OCI-LY7 (cell line): ENCODE measurements at regions not wholly inside any gene's neighbourhood (a gene's known extent, or its start where the extent isn't known, plus 50 kb on each side); places are given as distances from the start of the nearest gene placed in this dataset.

Experiments
- BruUV-seq: library from RNA; stranded (reverse); fragments of 400-500 nt; replicated peaks from 2 replicates; lab custom pipeline; 2021; lab: Mats Ljungman, UMichigan
- CTCF ChIA-PET: fragments of 300-600 bp; sonication (Branson Sonifier 250); formaldehyde crosslinking; loops from one replicate; lab custom pipeline; 2022; ENCODE audit warnings: antibody characterized with exemption; ENCODE audit not compliant: unreplicated experiment; lab: Charles Lee
- POLR2A ChIA-PET: fragments of 300-600 bp; sonication (Branson Sonifier 250); formaldehyde crosslinking; loops from one replicate; lab custom pipeline; 2022; ENCODE audit warnings: antibody characterized with exemption; lab: Charles Lee
- DNase-seq: peaks from one replicate; pipeline ENCODE4 v3.0.0-alpha.2; 2015; ENCODE audit warnings: low spot score
- H2AFZ ChIP-seq: fragments of 200-600 bp; sonication (generic), shearing (Covaris generic); 2 replicates; pipeline ENCODE4 v1.6.1; 2014; ENCODE audit warnings: mild to moderate bottlenecking, antibody characterized with exemption, low read length, moderate library complexity
- H3K27ac ChIP-seq: fragments of 200-600 bp; sonication (generic); 2 replicates; pipeline ENCODE4 v1.5.1; 2014; ENCODE audit warnings: mixed run types, low read depth, mild to moderate bottlenecking, moderate library complexity, low read length, inconsistent platforms; ENCODE audit not compliant: poor library complexity, severe bottlenecking
- H3K36me3 ChIP-seq: fragments of 200-600 bp; sonication (generic); 2 replicates; pipeline ENCODE4 v1.6.1; 2014; ENCODE audit warnings: mild to moderate bottlenecking, antibody characterized with exemption, low read length, moderate library complexity, mixed read lengths; ENCODE audit not compliant: insufficient read depth
- H3K4me1 ChIP-seq: fragments of 200-600 bp; sonication (generic); 2 replicates; pipeline ENCODE4 v1.5.1; 2014; ENCODE audit warnings: mild to moderate bottlenecking, low read length; ENCODE audit not compliant: insufficient read depth, poor library complexity, severe bottlenecking
- H3K4me2 ChIP-seq: fragments of 200-600 bp; sonication (generic); 2 replicates; pipeline ENCODE4 v1.6.1; 2014; ENCODE audit warnings: mild to moderate bottlenecking, low read length
- H3K4me3 ChIP-seq: fragments of 200-600 bp; sonication (generic); 2 replicates; pipeline ENCODE4 v1.5.1; 2014; ENCODE audit warnings: mild to moderate bottlenecking, low read depth, low read length; ENCODE audit not compliant: poor library complexity, severe bottlenecking
- H3K79me2 ChIP-seq: fragments of 200-600 bp; sonication (generic); 2 replicates; pipeline ENCODE4 v1.6.1; 2016; ENCODE audit warnings: low read depth, mild to moderate bottlenecking, low read length, moderate library complexity, mixed read lengths; ENCODE audit not compliant: insufficient read depth
- H3K9me2 ChIP-seq: fragments of 200-600 bp; sonication (generic); 2 replicates; pipeline ENCODE4 v1.6.1; 2016; ENCODE audit warnings: mild to moderate bottlenecking, low read length, mixed read lengths; ENCODE audit not compliant: insufficient read depth
- H3K9me3 ChIP-seq: fragments of 200-600 bp; sonication (generic); 2 replicates; pipeline ENCODE4 v1.6.1; 2014; ENCODE audit warnings: mild to moderate bottlenecking, mixed run types, low read length, mixed read lengths
- H4K20me1 ChIP-seq: fragments of 200-600 bp; sonication (generic); 2 replicates; pipeline ENCODE4 v1.6.1; 2014; ENCODE audit warnings: mild to moderate bottlenecking, antibody characterized with exemption, low read length, moderate library complexity, mixed read lengths; ENCODE audit not compliant: insufficient read depth
- EZH2phosphoT487 ChIP-seq: fragments of 200-600 bp; sonication (generic); IDR thresholded peaks from 2 replicates; pipeline ENCODE4 v1.6.1; 2018; ENCODE audit warnings: low read depth, borderline replicate concordance, mild to moderate bottlenecking, mixed run types, antibody characterized with exemption, low read length, moderate library complexity, mixed read lengths
- intact Hi-C: fragments of 100-400 bp; cut with micrococcal nuclease; formaldehyde crosslinking; loops from one replicate; pipeline ENCODE4 v1.10.0; 2022; ENCODE audit not compliant: unreplicated experiment
- TF ChIP-seq, protein P1 (sequence below): fragments of 200-600 bp; sonication (generic); conservative IDR thresholded peaks from 2 replicates; pipeline ENCODE4 v1.5.1; 2014; ENCODE audit warnings: mild to moderate bottlenecking, antibody characterized with exemption, low read length, moderate library complexity, mixed read lengths

DNA sequence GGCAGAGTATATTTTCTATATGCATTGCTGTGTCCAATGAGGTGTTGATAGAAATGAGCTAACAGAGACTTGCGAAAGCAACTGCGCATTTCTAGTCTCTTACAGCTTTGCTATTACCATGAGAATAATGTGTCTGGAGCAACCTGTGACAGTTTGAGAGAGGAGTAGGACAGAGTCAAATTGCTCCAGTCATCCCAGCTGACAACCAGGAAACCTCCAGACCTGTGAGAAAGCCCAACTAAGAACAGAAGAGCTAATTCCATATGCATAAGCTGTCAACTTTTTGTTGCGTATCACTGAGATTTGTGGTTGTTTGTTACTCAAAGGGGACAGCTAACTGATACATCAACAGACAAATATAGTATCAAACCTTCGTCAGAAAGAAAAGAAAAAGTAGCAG lies 354.1 kb upstream of the LRRC7 start:
- no peak overlapping the region for H3K4me3 ChIP-seq

DNA sequence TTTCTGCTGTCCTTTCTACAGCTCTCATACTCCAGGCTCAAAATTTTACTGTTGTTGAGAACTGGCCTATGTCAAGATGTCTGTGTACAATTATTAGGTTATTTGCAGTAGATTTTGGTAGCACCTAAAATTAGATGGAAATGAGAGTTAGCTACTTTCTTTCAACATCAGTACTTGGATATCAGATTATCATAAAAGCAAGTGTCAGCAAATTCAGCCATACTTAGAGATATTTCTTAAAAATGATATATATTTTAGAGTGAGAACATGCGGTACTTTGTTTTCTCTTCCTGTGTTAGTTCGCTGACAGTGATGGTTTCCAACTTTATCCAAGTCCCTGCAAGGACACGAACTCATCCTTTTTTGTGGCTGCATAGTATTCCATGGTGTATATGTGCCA lies 351.8 kb upstream of the LRRC7 start:
- no peak overlapping the region for H3K4me3 ChIP-seq
- TF ChIP-seq, protein P1, sequence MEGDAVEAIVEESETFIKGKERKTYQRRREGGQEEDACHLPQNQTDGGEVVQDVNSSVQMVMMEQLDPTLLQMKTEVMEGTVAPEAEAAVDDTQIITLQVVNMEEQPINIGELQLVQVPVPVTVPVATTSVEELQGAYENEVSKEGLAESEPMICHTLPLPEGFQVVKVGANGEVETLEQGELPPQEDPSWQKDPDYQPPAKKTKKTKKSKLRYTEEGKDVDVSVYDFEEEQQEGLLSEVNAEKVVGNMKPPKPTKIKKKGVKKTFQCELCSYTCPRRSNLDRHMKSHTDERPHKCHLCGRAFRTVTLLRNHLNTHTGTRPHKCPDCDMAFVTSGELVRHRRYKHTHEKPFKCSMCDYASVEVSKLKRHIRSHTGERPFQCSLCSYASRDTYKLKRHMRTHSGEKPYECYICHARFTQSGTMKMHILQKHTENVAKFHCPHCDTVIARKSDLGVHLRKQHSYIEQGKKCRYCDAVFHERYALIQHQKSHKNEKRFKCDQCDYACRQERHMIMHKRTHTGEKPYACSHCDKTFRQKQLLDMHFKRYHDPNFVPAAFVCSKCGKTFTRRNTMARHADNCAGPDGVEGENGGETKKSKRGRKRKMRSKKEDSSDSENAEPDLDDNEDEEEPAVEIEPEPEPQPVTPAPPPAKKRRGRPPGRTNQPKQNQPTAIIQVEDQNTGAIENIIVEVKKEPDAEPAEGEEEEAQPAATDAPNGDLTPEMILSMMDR: no peak
- TF ChIP-seq EZH2phosphoT487: no peak
- no peak overlapping the region for H2AFZ ChIP-seq
- no peaks in the 10 kb centered on the region for H3K9me3 ChIP-seq
- DNase-seq: no peak
- no TSS peak for BruUV-seq
- ChIA-PET POLR2A (no interaction called here), CTCF (no interaction called here)
- H3K79me2 ChIP-seq: no peaks in the 10 kb centered on the region
- H3K4me1 ChIP-seq: no peaks in the 10 kb centered on the region
- H3K4me2 ChIP-seq: no peak overlapping the region
- no peaks in the 10 kb centered on the region for H4K20me1 ChIP-seq
- no peaks in the 10 kb centered on the region for H3K9me2 ChIP-seq
- H3K27ac ChIP-seq: no peak overlapping the region
- intact Hi-C loops: no loop called here
- no peaks in the 10 kb centered on the region for H3K36me3 ChIP-seq

More for the DNA sequence above, 354.1 kb upstream of the LRRC7 start:
- Histone ChIP-seq H3K79me2 (no peaks in the 10 kb centered on the region), H2AFZ (no peak overlapping the region), H3K9me3 (no peaks in the 10 kb centered on the region), H3K27ac (no peak overlapping the region), H3K36me3 (no peaks in the 10 kb centered on the region), H3K4me1 (no peaks in the 10 kb centered on the region), H3K4me2 (no peak overlapping the region), H4K20me1 (no peaks in the 10 kb centered on the region), H3K9me2 (no peaks in the 10 kb centered on the region)
- TF ChIP-seq EZH2phosphoT487: no peak
- TF ChIP-seq, protein P1: no peak
- no TSS peak for BruUV-seq
- DNase-seq: no peak
- CTCF ChIA-PET: no interaction called here
- POLR2A ChIA-PET: interaction anchor here (0.6 kb wide), 1 partner anchor 25 kb away, joined by 3 read pairs; no protein-coding TSS in a partner anchor
- intact Hi-C loops: no loop called here

DNA sequence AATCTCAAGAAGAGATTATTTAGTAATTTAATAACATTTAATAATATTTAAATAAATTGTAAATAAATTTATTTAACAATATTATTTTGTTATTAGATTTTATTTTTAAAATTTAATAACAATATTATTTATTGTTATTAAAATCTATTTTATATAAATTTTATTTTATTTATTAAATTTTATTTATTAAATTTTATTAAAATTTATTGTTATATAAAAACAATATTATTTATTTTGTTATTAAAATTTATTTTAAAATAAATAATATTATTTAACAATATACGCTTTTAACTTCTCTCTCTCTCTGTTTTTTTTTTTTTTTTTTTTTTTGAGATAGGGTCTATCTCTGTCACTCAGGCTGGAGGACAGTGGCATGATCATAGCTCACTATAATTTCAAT lies 347.1 kb upstream of the LRRC7 start:
- H4K20me1 ChIP-seq: no peaks in the 10 kb centered on the region
- CTCF ChIA-PET: no interaction called here
- intact Hi-C loops: no loop called here
- H3K9me2 ChIP-seq: no peaks in the 10 kb centered on the region
- no peak overlapping the region for H3K4me2 ChIP-seq
- BruUV-seq: no TSS peak
- H3K79me2 ChIP-seq: no peaks in the 10 kb centered on the region
- no peak for TF ChIP-seq EZH2phosphoT487
- TF ChIP-seq, protein P1: no peak
- POLR2A ChIA-PET: interaction anchor here (0.6 to 1.2 kb wide), 2 partner anchors 115 to 888 kb away, joined by 3 to 5 read pairs; no protein-coding TSS in a partner anchor
- no peaks in the 10 kb centered on the region for H3K9me3 ChIP-seq
- H2AFZ ChIP-seq: no peak overlapping the region
- no peaks in the 10 kb centered on the region for H3K36me3 ChIP-seq
- H3K4me3 ChIP-seq: no peak overlapping the region
- no peak for DNase-seq
- H3K27ac ChIP-seq: no peak overlapping the region
- no peaks in the 10 kb centered on the region for H3K4me1 ChIP-seq
